Psoas muscle (tissue), 7 donors: ENCODE measurements at regions not wholly inside any gene's neighbourhood (a gene's known extent, or its start where the extent isn't known, plus 50 kb on each side); places are given as distances from the start of the nearest gene placed in this dataset.
A peak's percentile ranks its signal among the peaks of the same experiment; 100 is the strongest.

Source experiments
- ATAC-seq, 4 donors: fragments of 200-7000 bp; cut with Tn5 transposase; one replicate each; pipeline ENCODE4 v1.9.1; 2020; ENCODE audit warnings: moderate library complexity in 3 of 4, mild to moderate bottlenecking in 2 of 4
- DNase-seq, 2 donors: peaks; one replicate each; pipeline ENCODE4 v3.0.0-alpha.2; 2020
- H3K27ac ChIP-seq: fragments of 200-600 bp; one replicate; pipeline ENCODE4 v1.8.0; 2022
- H3K27me3 ChIP-seq, 3 donors: fragments of 200-600 bp in 1 of 3; one replicate each; pipeline versions ENCODE4 v1.6.1 to v1.8.0; 2013 to 2022; ENCODE audit warnings: low read length in 2 of 3, mild to moderate bottlenecking in 2 of 3, moderate library complexity in 1 of 3; ENCODE audit not compliant: insufficient read depth in 3 of 3
- H3K36me3 ChIP-seq, 2 donors: fragments of 200-600 bp in 1 of 2; one replicate each; pipeline versions ENCODE4 v1.6.1 to v1.8.0; 2013 to 2022; ENCODE audit warnings: low read depth in 1 of 2, mild to moderate bottlenecking in 1 of 2, moderate library complexity in 1 of 2; ENCODE audit not compliant: insufficient read depth in 1 of 2
- H3K4me1 ChIP-seq: fragments of 200-600 bp; one replicate; pipeline ENCODE4 v1.8.0; 2022
- H3K4me3 ChIP-seq: fragments of 200-600 bp; one replicate; pipeline ENCODE4 v1.8.0; 2022; ENCODE audit warnings: mild to moderate bottlenecking
- H3K9me3 ChIP-seq: fragments of 200-600 bp; one replicate; pipeline ENCODE4 v1.8.0; 2022
- CTCF ChIP-seq: fragments of 200-600 bp; IDR thresholded peaks from one replicate; pipeline ENCODE4 v1.8.0; 2022; ENCODE audit warnings: antibody characterized with exemption
- WGBS, 3 donors: extraction: QIAGEN DNeasy Blood & Tissue Kit; methylation state at CpG; one replicate each; pipeline versions ENCODE4 v1.1.6 to v1.1.7; 2013; 5-methylcytosine and 5-hydroxymethylcytosine counted together
- intact Hi-C, 2 donors: fragments of 100-400 bp; cut with DNase I; formaldehyde crosslinking; loops; one replicate each; pipeline versions ENCODE4 v1.11.0 to v1.14.2; 2022
- donor health status: healthy with polysubstance abuse.
- donor health status: DM: no; HTN: no; CAD: no; lungs with moderate emphysema.
- donor health status: Bipolar disorder and iron deficiency.
- donor health status: healthy.
- donor health status: DM: yes; HTN: yes; CAD: no.
- donor health status: DM: no; HTN: no; CAD: no.
- donor health status: DM: yes; HTN: yes; CAD: no.

DNA sequence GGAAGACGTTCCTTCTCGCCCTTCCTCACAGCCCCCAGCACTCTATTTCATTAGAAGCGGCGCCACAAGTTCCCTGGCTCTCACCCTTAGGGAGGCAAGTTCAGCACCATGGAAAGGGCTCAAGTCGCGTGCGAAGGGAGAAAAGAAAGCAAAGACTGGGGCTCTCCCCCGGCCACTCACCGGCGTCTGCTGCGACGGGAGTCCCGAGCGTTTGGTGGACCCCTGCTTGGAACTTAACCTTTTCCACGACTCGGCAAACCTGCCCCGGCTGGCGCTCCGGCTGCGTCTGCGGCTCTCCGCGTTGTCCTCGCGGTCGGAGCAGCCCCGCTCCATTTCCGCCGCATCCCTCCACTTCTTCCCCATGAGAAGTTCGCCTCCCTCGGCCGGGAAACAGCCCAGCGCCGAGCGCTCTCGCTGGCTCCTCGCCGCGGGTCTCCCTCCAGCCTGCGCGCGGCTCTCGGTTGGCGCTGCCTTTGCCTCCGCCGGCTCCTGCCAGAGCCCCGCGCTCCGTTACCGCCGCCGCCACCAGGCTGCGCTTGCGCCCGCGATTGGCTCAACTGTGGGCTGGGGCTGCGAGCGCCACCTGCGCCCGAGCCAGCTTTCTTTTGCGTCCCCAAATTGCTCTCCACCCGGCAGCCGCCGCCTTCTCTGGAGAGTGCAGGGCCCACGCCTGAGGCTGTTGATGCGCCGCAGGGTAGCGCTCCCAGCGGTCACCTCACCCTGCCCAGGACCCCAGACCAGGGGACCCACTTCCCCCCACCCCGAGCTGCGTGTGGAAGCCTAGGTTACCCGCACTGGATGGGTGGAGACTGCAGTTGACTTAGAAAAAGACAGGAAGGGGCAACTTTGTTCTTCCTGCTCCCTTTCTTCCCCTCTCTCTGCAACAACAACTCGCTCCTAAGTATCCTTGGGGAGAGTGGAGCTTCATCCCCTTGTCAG, 321.6 kb downstream of the CEMIP2 start:
- H3K36me3 ChIP-seq, result no peaks in the 10 kb centered on the region
- WGBS, 3 donors, result 1 to 2% (median 1%) methylated on average over 73 of the region's 73 CpGs
- H3K4me3 ChIP-seq, result peak overlapping the region; percentile 54
- DNase-seq, result peak; percentile 12 to 42
- no peak for TF ChIP-seq CTCF
- peak in 3 of 4 donors; percentile 44 to 48 (median 45) for ATAC-seq
- H3K4me1 ChIP-seq, result no peaks in the 10 kb centered on the region
- no peak overlapping the region for H3K27ac ChIP-seq
- no peaks in the 10 kb centered on the region for H3K9me3 ChIP-seq
- intact Hi-C loops, result no loop called here
- H3K27me3 ChIP-seq, result peaks cover 4 to 60% (median 8%) of the 10 kb centered on the region in 3 donors

- no peaks in the 10 kb centered on the region for H3K4me1 ChIP-seq
Observed at GRCh38 chr9:71446106-71446472, 322.2 kb downstream of the CEMIP2 start.

GRCh38 chr9:71442937-71443336, 321.5 kb upstream of the TRPM3 start:
- no peak for TF ChIP-seq CTCF
- ATAC-seq, result no peak
- WGBS, 3 donors, result 47 to 55% (median 49%) methylated on average over 3 of the region's 3 CpGs

More at GRCh38 chr9:71446106-71446472, 322.2 kb downstream of the CEMIP2 start:
- DNase-seq (no peak), ATAC-seq (no peak)
- intact Hi-C loops, result no loop called here
- Histone ChIP-seq H3K36me3 (no peaks in the 10 kb centered on the region), H3K9me3 (no peaks in the 10 kb centered on the region), H3K27ac (no peak overlapping the region), H3K4me3 (peak overlapping the region; percentile 54), H3K27me3 (peaks cover 4 to 60% (median 8%) of the 10 kb centered on the region in 3 donors)
- 29 to 43% (median 34%) methylated on average over 14 of the region's 14 CpGs for WGBS, 3 donors
- TF ChIP-seq CTCF, result no peak

GRCh38 chr9:71441266-71441665, 319.8 kb upstream of the TRPM3 start:
- Histone ChIP-seq H3K27me3 (peaks cover 3 to 25% (median 4%) of the 10 kb centered on the region in 3 donors), H3K27ac (no peak overlapping the region), H3K9me3 (no peaks in the 10 kb centered on the region), H3K4me1 (no peaks in the 10 kb centered on the region), H3K36me3 (no peaks in the 10 kb centered on the region), H3K4me3 (no peak overlapping the region)
- intact Hi-C loops, result no loop called here
- whole genome bisulfite sequencing, 3 donors, result 70 to 82% (median 81%) methylated on average over 5 of the region's 5 CpGs
- no peak for TF ChIP-seq CTCF
- DNase-seq (no peak), ATAC-seq (no peak)

More at GRCh38 chr9:71442937-71443336, 321.5 kb upstream of the TRPM3 start:
- Histone ChIP-seq H3K9me3 (no peaks in the 10 kb centered on the region), H3K4me1 (no peaks in the 10 kb centered on the region), H3K4me3 (no peak overlapping the region), H3K27ac (no peak overlapping the region), H3K27me3 (peaks cover 4 to 42% (median 8%) of the 10 kb centered on the region in 3 donors), H3K36me3 (no peaks in the 10 kb centered on the region)
- no peak for DNase-seq
- intact Hi-C loops, result no loop called here
